Spleen (tissue), 11 donors: ENCODE measurements at regions not wholly inside any gene's neighbourhood (a gene's known extent, or its start where the extent isn't known, plus 50 kb on each side); places are given as distances from the start of the nearest gene placed in this dataset.

ENCODE experiments used
- DNase-seq: peaks from one replicate; pipeline ENCODE4 v3.0.0-alpha.2; 2020
- H3K27ac ChIP-seq, 8 donors: fragments of 200-600 bp; sonication (generic) in 7 of 8; 1 replicate in 4 of 8; 2 replicates in 4 of 8; pipeline versions ENCODE4 v1.5.0 to v1.8.0; 2016 to 2021; ENCODE audit warnings: inconsistent platforms in 4 of 8, mild to moderate bottlenecking in 4 of 8, moderate library complexity in 1 of 8
- H3K27me3 ChIP-seq, 7 donors: fragments of 200-600 bp; sonication (generic) in 6 of 7; replicated peaks in 1 of 7; 1 replicate in 4 of 7; 2 replicates in 3 of 7; pipeline versions ENCODE4 v1.5.0 to v1.8.0; 2016 to 2021; ENCODE audit warnings: inconsistent platforms in 3 of 7, mild to moderate bottlenecking in 1 of 7
- H3K36me3 ChIP-seq, 6 donors: fragments of 200-600 bp; sonication (generic) in 5 of 6; 1 replicate in 4 of 6; 2 replicates in 2 of 6; pipeline versions ENCODE4 v1.5.0 to v1.8.0; 2016 to 2021; ENCODE audit warnings: inconsistent platforms in 2 of 6
- H3K4me1 ChIP-seq, 6 donors: fragments of 200-600 bp; sonication (generic) in 5 of 6; 1 replicate in 3 of 6; 2 replicates in 3 of 6; pipeline versions ENCODE4 v1.5.0 to v1.8.0; 2016 to 2021; ENCODE audit warnings: inconsistent platforms in 3 of 6
- H3K4me3 ChIP-seq, 8 donors: fragments of 200-600 bp; sonication (generic) in 7 of 8; 1 replicate in 4 of 8; 2 replicates in 4 of 8; pipeline versions ENCODE4 v1.5.0 to v1.8.0; 2016 to 2021; ENCODE audit warnings: inconsistent platforms in 4 of 8, mild to moderate bottlenecking in 4 of 8, moderate library complexity in 2 of 8
- H3K9me3 ChIP-seq, 8 donors: fragments of 200-600 bp; sonication (generic) in 7 of 8; 1 replicate in 4 of 8; 2 replicates in 4 of 8; pipeline versions ENCODE4 v1.5.0 to v1.8.0; 2016 to 2021; ENCODE audit warnings: inconsistent platforms in 4 of 8
- POLR2A ChIP-seq, 3 donors: fragments of 450-650 bp; IDR thresholded peaks; one replicate each; pipeline ENCODE4 v1.5.1; 2017; ENCODE audit warnings: antibody characterized with exemption in 3 of 3, mild to moderate bottlenecking in 1 of 3
- POLR2AphosphoS5 ChIP-seq, 3 donors: sonication (generic); formaldehyde crosslinking; IDR thresholded peaks; one replicate each; pipeline ENCODE4 v1.5.1; 2017; ENCODE audit warnings: antibody characterized with exemption in 3 of 3
- WGBS, 5 donors: extraction: QIAGEN DNeasy Blood & Tissue Kit in 3 of 5; methylation state at CpG; one replicate each; pipeline versions ENCODE4 v1.1.5 to v1.1.7; 2013 to 2018; 5-methylcytosine and 5-hydroxymethylcytosine counted together
- intact Hi-C: fragments of 100-400 bp; cut with DNase I; formaldehyde crosslinking; loops from one replicate; pipeline ENCODE4 v1.15.0; 2023; ENCODE audit warnings: low total_unique reads
- TF ChIP-seq, protein P1 (sequence below), 11 experiments: fragments of 200-600 bp in 7 of 11; fragments of 450-650 bp in 4 of 11; sonication (generic) in 4 of 11; IDR thresholded peaks in 8 of 11; conservative IDR thresholded peaks in 3 of 11; 1 replicate in 7 of 11; 2 replicates in 4 of 11; pipeline versions ENCODE4 v1.4.0 to v1.8.0; 2016 to 2021; ENCODE audit warnings: antibody characterized with exemption in 11 of 11, inconsistent platforms in 4 of 11, mild to moderate bottlenecking in 1 of 11
- donor health status: healthy with polysubstance abuse.
- donor health status: DM: no; HTN: no; CAD: no; lungs with moderate emphysema.
- donor health status: DM: no; HTN: no; CAD: no.
- donor health status: Bipolar disorder and iron deficiency.
- donor health status: healthy.
- donor health status: DM: no; HTN: no; CAD: no.
- donor health status: DM: yes; HTN: yes; CAD: no.

GRCh38 chr20:6870559-6870958 lies 103.1 kb downstream of the BMP2 start:
- no peak for DNase-seq
- no peak for TF ChIP-seq POLR2A (IDR thresholded peaks at IDR 0.05)
- TF ChIP-seq POLR2AphosphoS5 (IDR thresholded peaks at IDR 0.05), result no peak
- TF ChIP-seq, protein P1, sequence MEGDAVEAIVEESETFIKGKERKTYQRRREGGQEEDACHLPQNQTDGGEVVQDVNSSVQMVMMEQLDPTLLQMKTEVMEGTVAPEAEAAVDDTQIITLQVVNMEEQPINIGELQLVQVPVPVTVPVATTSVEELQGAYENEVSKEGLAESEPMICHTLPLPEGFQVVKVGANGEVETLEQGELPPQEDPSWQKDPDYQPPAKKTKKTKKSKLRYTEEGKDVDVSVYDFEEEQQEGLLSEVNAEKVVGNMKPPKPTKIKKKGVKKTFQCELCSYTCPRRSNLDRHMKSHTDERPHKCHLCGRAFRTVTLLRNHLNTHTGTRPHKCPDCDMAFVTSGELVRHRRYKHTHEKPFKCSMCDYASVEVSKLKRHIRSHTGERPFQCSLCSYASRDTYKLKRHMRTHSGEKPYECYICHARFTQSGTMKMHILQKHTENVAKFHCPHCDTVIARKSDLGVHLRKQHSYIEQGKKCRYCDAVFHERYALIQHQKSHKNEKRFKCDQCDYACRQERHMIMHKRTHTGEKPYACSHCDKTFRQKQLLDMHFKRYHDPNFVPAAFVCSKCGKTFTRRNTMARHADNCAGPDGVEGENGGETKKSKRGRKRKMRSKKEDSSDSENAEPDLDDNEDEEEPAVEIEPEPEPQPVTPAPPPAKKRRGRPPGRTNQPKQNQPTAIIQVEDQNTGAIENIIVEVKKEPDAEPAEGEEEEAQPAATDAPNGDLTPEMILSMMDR (IDR thresholded peaks at IDR 0.05 in 8 of 11, conservative IDR thresholded peaks at IDR 0.05 in 3 of 11), result no peak
- 59 to 71% (median 63%) methylated on average over 5 of the region's 5 CpGs for WGBS, 5 donors

DNA sequence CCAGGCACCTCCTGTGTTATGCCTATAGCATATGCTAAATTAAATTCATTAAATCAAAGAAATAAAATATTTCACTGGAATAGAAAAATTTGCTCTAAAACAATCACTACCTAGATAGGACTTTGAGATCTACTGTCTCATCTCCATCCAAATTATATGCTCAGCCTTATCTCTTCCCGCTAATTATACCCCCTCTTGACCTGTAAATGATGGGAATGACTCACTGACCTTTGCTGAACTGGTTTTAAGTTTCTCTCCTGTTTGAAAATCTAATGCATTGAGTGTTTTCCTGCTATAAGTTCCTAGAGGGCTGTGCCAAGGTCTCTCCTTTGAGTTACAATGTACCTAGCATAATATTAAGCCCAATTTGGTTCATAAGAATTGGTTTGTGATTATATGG lies 110.1 kb downstream of the BMP2 start:
- Histone ChIP-seq H3K27me3 (no peaks in the 10 kb centered on the region), H3K36me3 (no peaks in the 10 kb centered on the region), H3K9me3 (no peaks in the 10 kb centered on the region), H3K4me3 (no peak overlapping the region), H3K4me1 (no peaks in the 10 kb centered on the region), H3K27ac (no peak overlapping the region)
- 37 to 69% (median 61%) methylated on average over 1 of the region's 1 CpG for WGBS, 5 donors
- TF ChIP-seq, protein P1 (IDR thresholded peaks at IDR 0.05 in 8 of 11, conservative IDR thresholded peaks at IDR 0.05 in 3 of 11), result no peak
- TF ChIP-seq POLR2A (IDR thresholded peaks at IDR 0.05) (no peak), POLR2AphosphoS5 (IDR thresholded peaks at IDR 0.05) (no peak)
- DNase-seq, result no peak
- intact Hi-C loops, result no loop called here

More at GRCh38 chr20:6870559-6870958, 103.1 kb downstream of the BMP2 start:
- H3K27me3 ChIP-seq, result peaks cover 0 to 5% (median 0%) of the 10 kb centered on the region in 7 donors
- intact Hi-C loops, result no loop called here
- no peak overlapping the region for H3K4me3 ChIP-seq
- H3K27ac ChIP-seq, result no peak overlapping the region
- H3K9me3 ChIP-seq, result no peaks in the 10 kb centered on the region
- H3K4me1 ChIP-seq, result no peaks in the 10 kb centered on the region
- H3K36me3 ChIP-seq, result no peaks in the 10 kb centered on the region

DNA sequence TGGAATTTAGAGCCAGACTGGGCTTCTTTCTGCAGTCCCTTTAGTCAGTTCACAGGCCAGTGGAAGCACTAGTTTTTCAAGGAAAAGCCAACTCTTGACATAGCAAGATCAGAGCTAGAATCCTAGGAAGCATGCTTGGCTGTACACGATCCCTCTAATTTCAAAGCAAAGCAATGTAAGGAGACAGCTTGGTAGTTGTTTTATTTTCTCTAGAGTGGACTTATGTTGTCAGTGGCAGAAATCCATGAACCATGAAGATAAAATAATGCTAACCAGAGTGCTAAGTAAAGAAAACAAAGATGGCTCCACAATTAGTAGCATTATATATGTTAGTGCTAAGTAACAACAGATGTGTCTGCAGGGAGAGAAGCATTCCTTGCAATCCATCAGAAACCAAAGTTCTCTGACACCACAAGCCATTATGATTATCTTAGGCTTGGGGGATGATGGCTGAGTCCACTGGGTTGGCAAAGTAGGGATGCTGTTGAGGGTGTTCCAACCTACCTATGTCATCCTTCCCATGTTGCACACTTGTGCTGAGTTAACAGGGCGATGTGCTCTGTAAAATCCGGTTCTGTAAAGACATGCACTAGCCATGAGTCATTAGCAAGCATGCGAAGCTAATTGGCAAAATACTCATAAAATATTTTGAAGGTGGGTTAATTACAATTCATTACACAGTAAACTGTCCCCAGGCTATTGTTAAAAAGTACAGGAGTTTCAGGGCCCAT lies 115.2 kb downstream of the BMP2 start:
- Histone ChIP-seq H3K36me3 (no peaks in the 10 kb centered on the region), H3K9me3 (no peaks in the 10 kb centered on the region), H3K27ac (no peak overlapping the region), H3K4me1 (no peaks in the 10 kb centered on the region), H3K27me3 (no peaks in the 10 kb centered on the region), H3K4me3 (no peak overlapping the region)
- intact Hi-C loops, result no loop called here
- TF ChIP-seq, protein P1 (IDR thresholded peaks at IDR 0.05 in 8 of 11, conservative IDR thresholded peaks at IDR 0.05 in 3 of 11), result no peak
- TF ChIP-seq POLR2A (IDR thresholded peaks at IDR 0.05) (no peak), POLR2AphosphoS5 (IDR thresholded peaks at IDR 0.05) (no peak)
- no peak for DNase-seq
- WGBS, 5 donors, result 81 to 98% (median 93%) methylated on average over 4 of the region's 4 CpGs

DNA sequence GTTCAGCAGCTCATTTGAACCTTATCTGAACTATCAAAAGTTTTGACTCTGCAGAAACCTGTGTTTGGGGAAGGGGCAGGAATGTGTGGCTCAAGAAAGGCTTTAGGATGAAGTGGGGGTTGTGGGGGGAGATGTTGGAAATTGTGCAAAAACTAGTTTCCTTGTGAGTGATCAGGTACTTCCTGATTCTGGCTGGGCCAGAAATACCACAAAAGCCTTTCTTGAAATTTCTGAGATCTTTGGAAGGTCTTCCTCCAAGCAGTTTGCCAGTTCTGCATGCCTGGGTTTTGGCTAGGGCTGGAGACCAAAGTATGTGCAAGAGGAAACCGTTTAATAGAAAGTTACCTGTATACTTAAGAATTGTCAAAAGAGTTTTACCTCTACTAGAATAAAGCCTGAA lies 116.6 kb downstream of the BMP2 start:
- DNase-seq, result no peak
- H3K27me3 ChIP-seq, result no peaks in the 10 kb centered on the region
- TF ChIP-seq, protein P1 (IDR thresholded peaks at IDR 0.05 in 8 of 11, conservative IDR thresholded peaks at IDR 0.05 in 3 of 11), result no peak
- no peak for TF ChIP-seq POLR2AphosphoS5 (IDR thresholded peaks at IDR 0.05)
- TF ChIP-seq POLR2A (IDR thresholded peaks at IDR 0.05), result no peak
- 30 to 56% (median 45%) methylated on average over 1 of the region's 1 CpG for WGBS, 5 donors
- intact Hi-C loops, result no loop called here
- peak overlapping the region in 2 of 8 donors; percentile 7 to 15 for H3K27ac ChIP-seq
- H3K9me3 ChIP-seq, result no peaks in the 10 kb centered on the region
- no peaks in the 10 kb centered on the region for H3K4me1 ChIP-seq
- H3K4me3 ChIP-seq, result no peak overlapping the region
- no peaks in the 10 kb centered on the region for H3K36me3 ChIP-seq
